Spleen (tissue), 11 donors: ENCODE measurements at regions not wholly inside any gene's neighbourhood (a gene's known extent, or its start where the extent isn't known, plus 50 kb on each side); places are given as distances from the start of the nearest gene placed in this dataset.

Experiments used
- DNase-seq: peaks from one replicate; pipeline ENCODE4 v3.0.0-alpha.2; 2020
- H3K27ac ChIP-seq, 8 donors: fragments of 200-600 bp; sonication (generic) in 7 of 8; 1 replicate in 4 of 8; 2 replicates in 4 of 8; pipeline versions ENCODE4 v1.5.0 to v1.8.0; 2016 to 2021; ENCODE audit warnings: inconsistent platforms in 4 of 8, mild to moderate bottlenecking in 4 of 8, moderate library complexity in 1 of 8
- H3K27me3 ChIP-seq, 7 donors: fragments of 200-600 bp; sonication (generic) in 6 of 7; replicated peaks in 1 of 7; 1 replicate in 4 of 7; 2 replicates in 3 of 7; pipeline versions ENCODE4 v1.5.0 to v1.8.0; 2016 to 2021; ENCODE audit warnings: inconsistent platforms in 3 of 7, mild to moderate bottlenecking in 1 of 7
- H3K36me3 ChIP-seq, 6 donors: fragments of 200-600 bp; sonication (generic) in 5 of 6; 1 replicate in 4 of 6; 2 replicates in 2 of 6; pipeline versions ENCODE4 v1.5.0 to v1.8.0; 2016 to 2021; ENCODE audit warnings: inconsistent platforms in 2 of 6
- H3K4me1 ChIP-seq, 6 donors: fragments of 200-600 bp; sonication (generic) in 5 of 6; 1 replicate in 3 of 6; 2 replicates in 3 of 6; pipeline versions ENCODE4 v1.5.0 to v1.8.0; 2016 to 2021; ENCODE audit warnings: inconsistent platforms in 3 of 6
- H3K4me3 ChIP-seq, 8 donors: fragments of 200-600 bp; sonication (generic) in 7 of 8; 1 replicate in 4 of 8; 2 replicates in 4 of 8; pipeline versions ENCODE4 v1.5.0 to v1.8.0; 2016 to 2021; ENCODE audit warnings: inconsistent platforms in 4 of 8, mild to moderate bottlenecking in 4 of 8, moderate library complexity in 2 of 8
- H3K9me3 ChIP-seq, 8 donors: fragments of 200-600 bp; sonication (generic) in 7 of 8; 1 replicate in 4 of 8; 2 replicates in 4 of 8; pipeline versions ENCODE4 v1.5.0 to v1.8.0; 2016 to 2021; ENCODE audit warnings: inconsistent platforms in 4 of 8
- POLR2A ChIP-seq, 3 donors: fragments of 450-650 bp; IDR thresholded peaks; one replicate each; pipeline ENCODE4 v1.5.1; 2017; ENCODE audit warnings: antibody characterized with exemption in 3 of 3, mild to moderate bottlenecking in 1 of 3
- POLR2AphosphoS5 ChIP-seq, 3 donors: sonication (generic); formaldehyde crosslinking; IDR thresholded peaks; one replicate each; pipeline ENCODE4 v1.5.1; 2017; ENCODE audit warnings: antibody characterized with exemption in 3 of 3
- WGBS, 5 donors: extraction: QIAGEN DNeasy Blood & Tissue Kit in 3 of 5; methylation state at CpG; one replicate each; pipeline versions ENCODE4 v1.1.5 to v1.1.7; 2013 to 2018; 5-methylcytosine and 5-hydroxymethylcytosine counted together
- intact Hi-C: fragments of 100-400 bp; cut with DNase I; formaldehyde crosslinking; loops from one replicate; pipeline ENCODE4 v1.15.0; 2023; ENCODE audit warnings: low total_unique reads
- TF ChIP-seq, protein P1 (sequence below), 11 experiments: fragments of 200-600 bp in 7 of 11; fragments of 450-650 bp in 4 of 11; sonication (generic) in 4 of 11; IDR thresholded peaks in 8 of 11; conservative IDR thresholded peaks in 3 of 11; 1 replicate in 7 of 11; 2 replicates in 4 of 11; pipeline versions ENCODE4 v1.4.0 to v1.8.0; 2016 to 2021; ENCODE audit warnings: antibody characterized with exemption in 11 of 11, inconsistent platforms in 4 of 11, mild to moderate bottlenecking in 1 of 11
- donor health status: healthy with polysubstance abuse.
- donor health status: DM: no; HTN: no; CAD: no; lungs with moderate emphysema.
- donor health status: DM: no; HTN: no; CAD: no.
- donor health status: Bipolar disorder and iron deficiency.
- donor health status: healthy.
- donor health status: DM: no; HTN: no; CAD: no.
- donor health status: DM: yes; HTN: yes; CAD: no.

DNA sequence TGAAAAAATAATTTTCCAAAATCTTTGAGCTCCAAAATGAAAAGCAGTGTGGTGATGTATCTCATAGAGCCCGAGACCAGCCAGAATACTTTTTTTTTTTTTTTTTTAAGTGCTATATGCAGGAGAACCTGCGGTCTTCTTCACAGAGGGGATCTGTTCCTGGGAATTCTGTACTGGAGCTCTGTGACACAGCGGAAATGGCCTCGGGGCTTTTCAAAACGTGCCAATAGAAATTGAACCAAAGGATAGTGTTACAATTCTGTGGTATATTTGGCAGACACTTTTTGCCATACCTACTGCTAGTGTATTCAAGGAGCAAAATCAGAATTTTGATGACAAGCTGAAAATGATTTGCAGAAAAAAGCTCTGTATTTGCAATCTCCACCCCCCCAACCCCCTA lies 1429.3 kb upstream of the LRRTM3 start:
- Histone ChIP-seq H3K27me3 (no peaks in the 10 kb centered on the region), H3K9me3 (peaks cover 0 to 6% (median 0%) of the 10 kb centered on the region in 8 donors), H3K27ac (no peak overlapping the region), H3K4me1 (no peaks in the 10 kb centered on the region), H3K36me3 (no peaks in the 10 kb centered on the region), H3K4me3 (no peak overlapping the region)
- TF ChIP-seq, protein P1, sequence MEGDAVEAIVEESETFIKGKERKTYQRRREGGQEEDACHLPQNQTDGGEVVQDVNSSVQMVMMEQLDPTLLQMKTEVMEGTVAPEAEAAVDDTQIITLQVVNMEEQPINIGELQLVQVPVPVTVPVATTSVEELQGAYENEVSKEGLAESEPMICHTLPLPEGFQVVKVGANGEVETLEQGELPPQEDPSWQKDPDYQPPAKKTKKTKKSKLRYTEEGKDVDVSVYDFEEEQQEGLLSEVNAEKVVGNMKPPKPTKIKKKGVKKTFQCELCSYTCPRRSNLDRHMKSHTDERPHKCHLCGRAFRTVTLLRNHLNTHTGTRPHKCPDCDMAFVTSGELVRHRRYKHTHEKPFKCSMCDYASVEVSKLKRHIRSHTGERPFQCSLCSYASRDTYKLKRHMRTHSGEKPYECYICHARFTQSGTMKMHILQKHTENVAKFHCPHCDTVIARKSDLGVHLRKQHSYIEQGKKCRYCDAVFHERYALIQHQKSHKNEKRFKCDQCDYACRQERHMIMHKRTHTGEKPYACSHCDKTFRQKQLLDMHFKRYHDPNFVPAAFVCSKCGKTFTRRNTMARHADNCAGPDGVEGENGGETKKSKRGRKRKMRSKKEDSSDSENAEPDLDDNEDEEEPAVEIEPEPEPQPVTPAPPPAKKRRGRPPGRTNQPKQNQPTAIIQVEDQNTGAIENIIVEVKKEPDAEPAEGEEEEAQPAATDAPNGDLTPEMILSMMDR (IDR thresholded peaks at IDR 0.05 in 8 of 11, conservative IDR thresholded peaks at IDR 0.05 in 3 of 11) = no peak
- TF ChIP-seq POLR2A (IDR thresholded peaks at IDR 0.05) (no peak), POLR2AphosphoS5 (IDR thresholded peaks at IDR 0.05) (no peak)
- WGBS, 5 donors = 66 to 87% (median 80%) methylated on average over 5 of the region's 5 CpGs
- intact Hi-C loops = no loop called here
- DNase-seq = no peak

GRCh38 chr10:65497837-65498236 lies 1428.0 kb upstream of the LRRTM3 start:
- intact Hi-C loops = no loop called here
- DNase-seq = no peak
- Histone ChIP-seq H3K27me3 (no peaks in the 10 kb centered on the region), H3K4me3 (no peak overlapping the region), H3K9me3 (peaks cover 0 to 6% (median 0%) of the 10 kb centered on the region in 8 donors), H3K27ac (no peak overlapping the region), H3K4me1 (no peaks in the 10 kb centered on the region), H3K36me3 (no peaks in the 10 kb centered on the region)
- TF ChIP-seq POLR2A (IDR thresholded peaks at IDR 0.05) = no peak
- TF ChIP-seq, protein P1 (IDR thresholded peaks at IDR 0.05 in 8 of 11, conservative IDR thresholded peaks at IDR 0.05 in 3 of 11) = no peak
- no peak for TF ChIP-seq POLR2AphosphoS5 (IDR thresholded peaks at IDR 0.05)

GRCh38 chr10:65500716-65501115 lies 1425.1 kb upstream of the LRRTM3 start:
- peaks cover 0 to 12% (median 1%) of the 10 kb centered on the region in 8 donors for H3K9me3 ChIP-seq

GRCh38 chr10:65501259-65501658 lies 1424.6 kb upstream of the LRRTM3 start:
- Histone ChIP-seq H3K4me1 (no peaks in the 10 kb centered on the region), H3K27ac (no peak overlapping the region), H3K36me3 (no peaks in the 10 kb centered on the region), H3K27me3 (no peaks in the 10 kb centered on the region), H3K4me3 (no peak overlapping the region), H3K9me3 (peaks cover 0 to 17% (median 1%) of the 10 kb centered on the region in 8 donors)
- DNase-seq = no peak
- TF ChIP-seq POLR2A (IDR thresholded peaks at IDR 0.05) = no peak
- no peak for TF ChIP-seq POLR2AphosphoS5 (IDR thresholded peaks at IDR 0.05)
- TF ChIP-seq, protein P1 (IDR thresholded peaks at IDR 0.05 in 8 of 11, conservative IDR thresholded peaks at IDR 0.05 in 3 of 11) = no peak
- 80 to 91% (median 85%) methylated on average over 3 of the region's 3 CpGs for WGBS, 5 donors
- intact Hi-C loops = no loop called here

More at GRCh38 chr10:65500716-65501115, 1425.1 kb upstream of the LRRTM3 start:
- TF ChIP-seq, protein P1 (IDR thresholded peaks at IDR 0.05 in 8 of 11, conservative IDR thresholded peaks at IDR 0.05 in 3 of 11) = no peak
- no peak for TF ChIP-seq POLR2AphosphoS5 (IDR thresholded peaks at IDR 0.05)
- TF ChIP-seq POLR2A (IDR thresholded peaks at IDR 0.05) = no peak
- 65 to 93% (median 77%) methylated on average over 1 of the region's 1 CpG for WGBS, 5 donors
- intact Hi-C loops = no loop called here
- no peaks in the 10 kb centered on the region for H3K27me3 ChIP-seq
- DNase-seq = no peak
- H3K4me1 ChIP-seq = no peaks in the 10 kb centered on the region
- H3K27ac ChIP-seq = no peak overlapping the region
- no peaks in the 10 kb centered on the region for H3K36me3 ChIP-seq
- H3K4me3 ChIP-seq = no peak overlapping the region
